Right lobe of liver (tissue), 4 donors: ENCODE measurements at regions not wholly inside any gene's neighbourhood (a gene's known extent, or its start where the extent isn't known, plus 50 kb on each side); places are given as distances from the start of the nearest gene placed in this dataset.

Experiments
- POLR2A ChIP-seq: fragments of 450-650 bp; IDR thresholded peaks from one replicate; pipeline ENCODE4 v1.6.1; 2017; ENCODE audit warnings: antibody characterized with exemption, mild to moderate bottlenecking
- TF ChIP-seq, protein P1 (sequence below), 4 donors: fragments of 200-600 bp in 3 of 4; fragments of 450-650 bp in 1 of 4; IDR thresholded peaks; one replicate each; pipeline versions ENCODE4 v1.5.1 to v1.8.0; 2016 to 2022; ENCODE audit warnings: antibody characterized with exemption in 4 of 4, mild to moderate bottlenecking in 2 of 4
- donor health status: DM: no; HTN: no; CAD: no.
- donor health status: DM: no; HTN: no; CAD: no.
- donor health status: DM: no; HTN: yes; CAD: no.

DNA sequence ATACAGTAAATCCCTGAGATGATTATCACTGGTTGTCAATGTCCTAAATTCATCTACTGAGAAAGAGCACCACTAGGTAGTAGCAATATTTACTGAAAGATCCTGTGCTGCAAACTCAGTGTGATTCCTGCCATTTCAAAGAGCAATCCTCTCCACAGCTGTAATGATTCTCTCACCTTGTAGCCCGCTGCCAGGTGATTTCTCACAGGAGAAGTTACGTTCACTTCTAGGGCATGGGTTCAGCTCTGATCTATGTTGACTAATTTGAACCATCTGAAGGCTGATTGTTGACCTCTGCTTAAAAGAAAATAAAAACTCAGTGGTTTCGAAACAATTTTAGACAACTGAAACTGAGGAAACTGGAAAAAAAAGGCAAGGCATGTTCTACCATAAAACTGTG is 197.0 kb downstream of the FAT4 start:
- TF ChIP-seq, protein P1, sequence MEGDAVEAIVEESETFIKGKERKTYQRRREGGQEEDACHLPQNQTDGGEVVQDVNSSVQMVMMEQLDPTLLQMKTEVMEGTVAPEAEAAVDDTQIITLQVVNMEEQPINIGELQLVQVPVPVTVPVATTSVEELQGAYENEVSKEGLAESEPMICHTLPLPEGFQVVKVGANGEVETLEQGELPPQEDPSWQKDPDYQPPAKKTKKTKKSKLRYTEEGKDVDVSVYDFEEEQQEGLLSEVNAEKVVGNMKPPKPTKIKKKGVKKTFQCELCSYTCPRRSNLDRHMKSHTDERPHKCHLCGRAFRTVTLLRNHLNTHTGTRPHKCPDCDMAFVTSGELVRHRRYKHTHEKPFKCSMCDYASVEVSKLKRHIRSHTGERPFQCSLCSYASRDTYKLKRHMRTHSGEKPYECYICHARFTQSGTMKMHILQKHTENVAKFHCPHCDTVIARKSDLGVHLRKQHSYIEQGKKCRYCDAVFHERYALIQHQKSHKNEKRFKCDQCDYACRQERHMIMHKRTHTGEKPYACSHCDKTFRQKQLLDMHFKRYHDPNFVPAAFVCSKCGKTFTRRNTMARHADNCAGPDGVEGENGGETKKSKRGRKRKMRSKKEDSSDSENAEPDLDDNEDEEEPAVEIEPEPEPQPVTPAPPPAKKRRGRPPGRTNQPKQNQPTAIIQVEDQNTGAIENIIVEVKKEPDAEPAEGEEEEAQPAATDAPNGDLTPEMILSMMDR (IDR thresholded peaks at IDR 0.05), result no peak
- no peak for TF ChIP-seq POLR2A
